ENCODE measurements at regions not wholly inside any gene's neighbourhood (a gene's known extent, or its start where the extent isn't known, plus 50 kb on each side); places are given as distances from the start of the nearest gene placed in this dataset.
"Not testable (repeated sequence)": the region's sequence is repeated elsewhere in the genome, so short reads cannot be mapped to it uniquely, and the experiment has no call there.

DNA sequence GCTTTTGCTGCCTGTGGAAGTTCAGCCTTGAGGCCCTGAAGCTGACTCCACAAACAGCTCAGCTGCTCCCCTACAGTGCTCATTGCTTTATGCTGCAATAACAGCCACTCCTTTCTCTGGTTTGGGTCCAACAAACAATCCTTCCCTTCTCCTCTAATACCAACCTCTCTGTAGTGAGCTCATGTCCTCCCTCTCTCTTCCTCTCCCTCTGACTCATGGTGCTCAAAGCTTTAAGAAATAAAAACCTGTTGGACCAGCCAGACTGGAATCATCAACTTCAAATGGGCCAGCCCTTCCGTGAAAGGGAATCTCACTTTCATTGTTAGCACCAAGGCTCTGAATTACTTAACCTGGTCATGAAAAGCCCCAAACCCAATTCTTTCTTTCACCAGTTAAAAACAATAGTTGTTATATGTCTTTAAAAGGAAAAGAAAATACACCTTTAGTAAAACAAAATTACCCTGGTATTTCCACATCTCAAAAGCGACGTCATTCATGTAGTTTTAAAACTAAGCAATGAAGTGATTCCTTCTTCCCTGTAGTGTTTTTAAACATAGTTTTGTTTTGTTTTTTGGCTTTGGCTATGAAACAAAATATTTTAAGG is 126.4 kb downstream of the DUSP6 start:
- H2BK12ac ChIP-seq (ENCODE audit: low read length): no peak overlapping the region
- no peak overlapping the region for H3K23ac ChIP-seq (ENCODE audit: low read depth, low read length, poor library complexity)
- H3K14ac ChIP-seq (ENCODE audit: low read length): no peak overlapping the region
- no peak overlapping the region for H3K18ac ChIP-seq (ENCODE audit: low read length)
- no peak overlapping the region for H2BK15ac ChIP-seq (ENCODE audit: low read length)
- WGBS, 2 donors (ENCODE audit: extremely low coverage in 2 of 2, insufficient read length in 2 of 2, insufficient replicate concordance in 1 of 2): no CpG with 5 or more reads among the region's 3 CpGs
- H3K9ac ChIP-seq (ENCODE audit: low read depth, low read length, poor library complexity): no peak overlapping the region
- peaks cover 2 to 25% of the 10 kb centered on the region in 2 donors for H3K4me1 ChIP-seq (ENCODE audit: control insufficient read depth in 2 of 2, insufficient read depth in 1 of 2, low read depth in 1 of 2, low read length in 2 of 2)
- no peak overlapping the region for H4K8ac ChIP-seq (ENCODE audit: low read depth, low read length)
- no peaks in the 10 kb centered on the region for H3K79me1 ChIP-seq (ENCODE audit: low read depth, low read length)
- peak overlapping the region; percentile 21 for H2AFZ ChIP-seq (ENCODE audit: low read length)
- no peak overlapping the region for H3K27ac ChIP-seq (replicated peaks; ENCODE audit: low read length)
- no peak overlapping the region for H3K4ac ChIP-seq (ENCODE audit: low read length)
- H3K36me3 ChIP-seq (replicated peaks in 1 of 2; ENCODE audit: control insufficient read depth in 2 of 2, insufficient read depth in 2 of 2, low read length in 2 of 2): no peaks in the 10 kb centered on the region
- H2BK120ac ChIP-seq (ENCODE audit: low read depth, low read length): no peak overlapping the region
- no peak overlapping the region for H3K4me3 ChIP-seq (ENCODE audit: low read length in 2 of 2)
- no peaks in the 10 kb centered on the region for H3K9me3 ChIP-seq (replicated peaks in 1 of 2; ENCODE audit: control insufficient read depth in 2 of 2, insufficient read depth in 1 of 2, low read depth in 1 of 2, low read length in 2 of 2)
- H3K27me3 ChIP-seq (ENCODE audit: control insufficient read depth in 3 of 3, insufficient read depth in 3 of 3, low read depth in 1 of 3, low read length in 3 of 3): no peaks in the 10 kb centered on the region
- no peak for DNase-seq (ENCODE audit: low spot score)
- no peak overlapping the region for H2AK5ac ChIP-seq (ENCODE audit: low read depth, low read length)
- no peak overlapping the region for H4K91ac ChIP-seq (ENCODE audit: low read depth, low read length, poor library complexity)
- no peak overlapping the region for H3K4me2 ChIP-seq (ENCODE audit: insufficient read depth, low read length, poor library complexity, severe bottlenecking)
- no peak overlapping the region for H2BK5ac ChIP-seq (ENCODE audit: low read length)

- peak overlapping the region; percentile 21 for H2AFZ ChIP-seq (ENCODE audit: low read length)
- H3K36me3 ChIP-seq (replicated peaks in 1 of 2; ENCODE audit: control insufficient read depth in 2 of 2, insufficient read depth in 2 of 2, low read length in 2 of 2): no peaks in the 10 kb centered on the region
Observed at GRCh38 chr12:89225401-89225800, 126.9 kb downstream of the DUSP6 start.

GRCh38 chr12:89222580-89222979 is 129.7 kb downstream of the DUSP6 start:
- H3K79me1 ChIP-seq (ENCODE audit: low read depth, low read length); H2BK12ac ChIP-seq (ENCODE audit: low read length); H3K27ac ChIP-seq (replicated peaks; ENCODE audit: low read length); H3K9me3 ChIP-seq (replicated peaks in 1 of 2; ENCODE audit: control insufficient read depth in 2 of 2, insufficient read depth in 1 of 2, low read depth in 1 of 2, low read length in 2 of 2); H2BK5ac ChIP-seq (ENCODE audit: low read length); H2AK5ac ChIP-seq (ENCODE audit: low read depth, low read length); H3K4ac ChIP-seq (ENCODE audit: low read length); H2AFZ ChIP-seq (ENCODE audit: low read length); H3K27me3 ChIP-seq (ENCODE audit: control insufficient read depth in 3 of 3, insufficient read depth in 3 of 3, low read depth in 1 of 3, low read length in 3 of 3); H2BK15ac ChIP-seq (ENCODE audit: low read length); H3K4me3 ChIP-seq (ENCODE audit: low read length in 2 of 2); H3K14ac ChIP-seq (ENCODE audit: low read length); H2BK120ac ChIP-seq (ENCODE audit: low read depth, low read length); H4K8ac ChIP-seq (ENCODE audit: low read depth, low read length); H3K4me2 ChIP-seq (ENCODE audit: insufficient read depth, low read length, poor library complexity, severe bottlenecking); H3K18ac ChIP-seq (ENCODE audit: low read length); DNase-seq (ENCODE audit: low spot score); H3K9ac ChIP-seq (ENCODE audit: low read depth, low read length, poor library complexity); H3K36me3 ChIP-seq (replicated peaks in 1 of 2; ENCODE audit: control insufficient read depth in 2 of 2, insufficient read depth in 2 of 2, low read length in 2 of 2); H4K91ac ChIP-seq (ENCODE audit: low read depth, low read length, poor library complexity); H3K23ac ChIP-seq (ENCODE audit: low read depth, low read length, poor library complexity): not testable (repeated sequence)
- H3K4me1 ChIP-seq (ENCODE audit: control insufficient read depth in 2 of 2, insufficient read depth in 1 of 2, low read depth in 1 of 2, low read length in 2 of 2): peaks cover 2 to 11% of the 10 kb centered on the region in 2 donors
- WGBS, 2 donors (ENCODE audit: extremely low coverage in 2 of 2, insufficient read length in 2 of 2, insufficient replicate concordance in 1 of 2): no CpG with 5 or more reads among the region's 3 CpGs

More at GRCh38 chr12:89225401-89225800, 126.9 kb downstream of the DUSP6 start:
- no peak for DNase-seq (ENCODE audit: low spot score)
- Histone ChIP-seq H3K9ac (ENCODE audit: low read depth, low read length, poor library complexity) (no peak overlapping the region), H3K4me2 (ENCODE audit: insufficient read depth, low read length, poor library complexity, severe bottlenecking) (no peak overlapping the region), H3K27me3 (ENCODE audit: control insufficient read depth in 3 of 3, insufficient read depth in 3 of 3, low read depth in 1 of 3, low read length in 3 of 3) (no peaks in the 10 kb centered on the region), H3K14ac (ENCODE audit: low read length) (no peak overlapping the region), H3K9me3 (replicated peaks in 1 of 2; ENCODE audit: control insufficient read depth in 2 of 2, insufficient read depth in 1 of 2, low read depth in 1 of 2, low read length in 2 of 2) (no peaks in the 10 kb centered on the region), H3K4me1 (ENCODE audit: control insufficient read depth in 2 of 2, insufficient read depth in 1 of 2, low read depth in 1 of 2, low read length in 2 of 2) (peaks cover 2 to 20% of the 10 kb centered on the region in 2 donors), H2BK12ac (ENCODE audit: low read length) (no peak overlapping the region), H3K23ac (ENCODE audit: low read depth, low read length, poor library complexity) (no peak overlapping the region), H2BK120ac (ENCODE audit: low read depth, low read length) (no peak overlapping the region), H3K27ac (replicated peaks; ENCODE audit: low read length) (no peak overlapping the region), H2BK15ac (ENCODE audit: low read length) (no peak overlapping the region), H3K79me1 (ENCODE audit: low read depth, low read length) (no peaks in the 10 kb centered on the region), H3K4me3 (ENCODE audit: low read length in 2 of 2) (no peak overlapping the region), H3K18ac (ENCODE audit: low read length) (no peak overlapping the region), H3K4ac (ENCODE audit: low read length) (no peak overlapping the region), H2BK5ac (ENCODE audit: low read length) (no peak overlapping the region), H2AK5ac (ENCODE audit: low read depth, low read length) (no peak overlapping the region), H4K91ac (ENCODE audit: low read depth, low read length, poor library complexity) (no peak overlapping the region), H4K8ac (ENCODE audit: low read depth, low read length) (no peak overlapping the region)
- WGBS, 2 donors (ENCODE audit: extremely low coverage in 2 of 2, insufficient read length in 2 of 2, insufficient replicate concordance in 1 of 2): no CpG with 5 or more reads among the region's 5 CpGs

DNA sequence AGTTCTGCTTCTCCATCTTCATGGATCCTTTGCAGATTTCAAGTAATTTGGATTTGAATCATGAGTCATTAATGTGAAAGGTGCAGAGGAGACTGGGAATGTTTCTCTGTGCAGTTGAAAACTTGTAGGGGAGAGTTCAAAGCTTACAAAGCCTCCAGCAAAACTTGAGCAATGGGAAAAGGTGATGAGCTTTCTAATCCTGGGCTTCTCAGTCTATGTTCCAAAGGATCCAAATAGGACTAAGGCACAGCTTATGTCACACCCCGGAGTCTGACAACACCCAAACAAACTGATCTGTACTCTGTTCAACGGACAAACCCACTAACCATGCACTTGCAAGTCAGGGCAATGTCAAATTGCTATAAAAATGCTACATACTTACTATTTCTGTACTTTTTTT is 134.8 kb downstream of the DUSP6 start:
- Histone ChIP-seq H3K9ac (ENCODE audit: low read depth, low read length, poor library complexity) (no peak overlapping the region), H2AFZ (ENCODE audit: low read length) (peak overlapping the region; percentile 3), H3K14ac (ENCODE audit: low read length) (no peak overlapping the region), H3K36me3 (replicated peaks in 1 of 2; ENCODE audit: control insufficient read depth in 2 of 2, insufficient read depth in 2 of 2, low read length in 2 of 2) (no peaks in the 10 kb centered on the region), H3K79me1 (ENCODE audit: low read depth, low read length) (no peaks in the 10 kb centered on the region), H3K4ac (ENCODE audit: low read length) (no peak overlapping the region), H3K18ac (ENCODE audit: low read length) (no peak overlapping the region), H3K4me2 (ENCODE audit: insufficient read depth, low read length, poor library complexity, severe bottlenecking) (no peak overlapping the region), H4K8ac (ENCODE audit: low read depth, low read length) (no peak overlapping the region), H3K23ac (ENCODE audit: low read depth, low read length, poor library complexity) (no peak overlapping the region), H3K27ac (replicated peaks; ENCODE audit: low read length) (no peak overlapping the region), H3K27me3 (ENCODE audit: control insufficient read depth in 3 of 3, insufficient read depth in 3 of 3, low read depth in 1 of 3, low read length in 3 of 3) (no peaks in the 10 kb centered on the region), H2BK5ac (ENCODE audit: low read length) (no peak overlapping the region), H2BK15ac (ENCODE audit: low read length) (no peak overlapping the region), H3K4me3 (ENCODE audit: low read length in 2 of 2) (no peak overlapping the region), H2BK120ac (ENCODE audit: low read depth, low read length) (no peak overlapping the region), H3K4me1 (ENCODE audit: control insufficient read depth in 2 of 2, insufficient read depth in 1 of 2, low read depth in 1 of 2, low read length in 2 of 2) (peaks cover 0 to 2% of the 10 kb centered on the region in 2 donors), H4K91ac (ENCODE audit: low read depth, low read length, poor library complexity) (no peak overlapping the region), H3K9me3 (replicated peaks in 1 of 2; ENCODE audit: control insufficient read depth in 2 of 2, insufficient read depth in 1 of 2, low read depth in 1 of 2, low read length in 2 of 2) (no peaks in the 10 kb centered on the region), H2AK5ac (ENCODE audit: low read depth, low read length) (no peak overlapping the region), H2BK12ac (ENCODE audit: low read length) (no peak overlapping the region)
- no peak for DNase-seq (ENCODE audit: low spot score)
- no CpG with 5 or more reads among the region's 2 CpGs for WGBS, 2 donors (ENCODE audit: extremely low coverage in 2 of 2, insufficient read length in 2 of 2, insufficient replicate concordance in 1 of 2)

Data from neuronal stem cell (in vitro differentiated cells).